GM12891 (cell line): ENCODE measurements at regions not wholly inside any gene's neighbourhood (a gene's known extent, or its start where the extent isn't known, plus 50 kb on each side); places are given as distances from the start of the nearest gene placed in this dataset.

Experiments used
- POLR2A ChIP-seq: IDR thresholded peaks from 2 replicates; pipeline ENCODE4 v1.6.1; 2011; ENCODE audit warnings: low read depth, low read length, control low read depth
- POLR2AphosphoS5 ChIP-seq: IDR thresholded peaks from 2 replicates; pipeline ENCODE4 v1.6.1; 2011; ENCODE audit warnings: low read depth, low read length, control low read depth
- POU2F2 ChIP-seq: IDR thresholded peaks from 2 replicates; pipeline ENCODE4 v1.6.1; 2011; ENCODE audit warnings: low read depth, mild to moderate bottlenecking, control low read depth, low read length, moderate library complexity
- SPI1 ChIP-seq: IDR thresholded peaks from 2 replicates; pipeline ENCODE4 v1.6.1; 2011; ENCODE audit warnings: low read depth, low read length, control low read depth
- TAF1 ChIP-seq: IDR thresholded peaks from 2 replicates; pipeline ENCODE4 v1.6.1; 2011; ENCODE audit warnings: low read depth, low read length, control low read depth

- no peak for TF ChIP-seq POLR2A
- no peak for TF ChIP-seq POLR2AphosphoS5
- TF ChIP-seq POU2F2 = no peak
- TF ChIP-seq TAF1 = no peak
- TF ChIP-seq SPI1 = no peak
Measured at GRCh38 chr10:10813656-10814055, 204.0 kb upstream of the CELF2 start.
